GM13976 (cell line): ENCODE measurements at regions not wholly inside any gene's neighbourhood (a gene's known extent, or its start where the extent isn't known, plus 50 kb on each side); places are given as distances from the start of the nearest gene placed in this dataset.

Experiments used
- DNase-seq: peaks from one replicate; pipeline ENCODE4 v3.0.0; 2012; ENCODE audit warnings: low spot score
- CTCF ChIP-seq: IDR thresholded peaks from 2 replicates; pipeline ENCODE4 v1.5.1; 2012; ENCODE audit warnings: borderline replicate concordance, mild to moderate bottlenecking; ENCODE audit not compliant: insufficient read depth; ENCODE audit errors: extremely low read depth, missing control alignments, control extremely low read depth
- in situ Hi-C: fragments of 300-500 bp; cut with MboI; formaldehyde crosslinking; loops from one replicate; pipeline ENCODE4 v1.12.0; 2022; ENCODE audit warnings: low sequenced_read_pairs, mixed read lengths, inconsistent platforms; ENCODE audit not compliant: unreplicated experiment

GRCh38 chr5:3787604-3788003 is 192.0 kb downstream of the IRX1 start:
- no peak for DNase-seq
- in situ Hi-C loops = no loop called here
- no peak for TF ChIP-seq CTCF

GRCh38 chr5:3789519-3790193 is 194.0 kb downstream of the IRX1 start:
- TF ChIP-seq CTCF = no peak
- DNase-seq = no peak
- in situ Hi-C loops = no loop called here

- TF ChIP-seq CTCF = no peak
- no peak for DNase-seq
- in situ Hi-C loops = no loop called here
Observed at GRCh38 chr5:3793162-3793561, 197.5 kb downstream of the IRX1 start.

- in situ Hi-C loops = no loop called here
- DNase-seq = no peak
- no peak for TF ChIP-seq CTCF
Observed at GRCh38 chr5:3794611-3795010, 199.0 kb downstream of the IRX1 start.

- TF ChIP-seq CTCF = no peak
- in situ Hi-C loops = no loop called here
- no peak for DNase-seq
Observed at GRCh38 chr5:3796736-3797135, 201.1 kb downstream of the IRX1 start.

- no peak for DNase-seq
- TF ChIP-seq CTCF = no peak
- in situ Hi-C loops = no loop called here
Observed at GRCh38 chr5:3801967-3802366, 206.3 kb downstream of the IRX1 start.
